CD4-positive, alpha-beta T cell treated with Interleukin-15 for 1 hour (primary cell): ENCODE measurements at regions not wholly inside any gene's neighbourhood (a gene's known extent, or its start where the extent isn't known, plus 50 kb on each side); places are given as distances from the start of the nearest gene placed in this dataset.

Experiments
- DNase-seq: peaks from one replicate; pipeline ENCODE4 v3.0.0-alpha.2; 2020

- no peak for DNase-seq
These were observed 286.1 kb downstream of the IRS2 start for GRCh38 chr13:109500146-109500773.

- DNase-seq: no peak
These were observed 288.5 kb downstream of the IRS2 start for GRCh38 chr13:109497917-109498316.

- no peak for DNase-seq
These were observed 290.2 kb downstream of the IRS2 start for GRCh38 chr13:109496216-109496615.

- no peak for DNase-seq
These were observed 291.4 kb downstream of the IRS2 start for GRCh38 chr13:109494925-109495369.

- DNase-seq: no peak
These were observed 301.1 kb downstream of the IRS2 start for GRCh38 chr13:109485136-109485794.

GRCh38 chr13:109483284-109483683, 303.1 kb downstream of the IRS2 start:
- DNase-seq: peak; percentile 21

GRCh38 chr13:109481040-109481439, 305.3 kb downstream of the IRS2 start:
- no peak for DNase-seq

- DNase-seq: no peak
These were observed 306.1 kb downstream of the IRS2 start for GRCh38 chr13:109480011-109480955.

- no peak for DNase-seq
These were observed 306.8 kb downstream of the IRS2 start for GRCh38 chr13:109479534-109479933.

- DNase-seq: no peak
These were observed 310.4 kb downstream of the IRS2 start for GRCh38 chr13:109476001-109476400.

GRCh38 chr13:109468123-109468522, 318.3 kb downstream of the IRS2 start:
- no peak for DNase-seq

GRCh38 chr13:109465148-109465547, 321.2 kb downstream of the IRS2 start:
- DNase-seq: no peak

GRCh38 chr13:109454167-109454917, 332.0 kb downstream of the IRS2 start:
- DNase-seq: no peak

GRCh38 chr13:109451726-109452125, 334.7 kb downstream of the IRS2 start:
- DNase-seq: no peak

- DNase-seq: no peak
These were observed 337.8 kb downstream of the IRS2 start for GRCh38 chr13:109448629-109449028.

GRCh38 chr13:109447667-109448066, 338.7 kb downstream of the IRS2 start:
- DNase-seq: no peak

GRCh38 chr13:109440320-109440719, 346.1 kb downstream of the IRS2 start:
- DNase-seq: no peak

- no peak for DNase-seq
These were observed 346.6 kb downstream of the IRS2 start for GRCh38 chr13:109439813-109440212.

- DNase-seq: no peak
These were observed 349.5 kb downstream of the IRS2 start for GRCh38 chr13:109436841-109437240.

- no peak for DNase-seq
These were observed 350.2 kb downstream of the IRS2 start for GRCh38 chr13:109436055-109436622.

GRCh38 chr13:109431217-109431616, 355.2 kb downstream of the IRS2 start:
- DNase-seq: no peak

GRCh38 chr13:109428146-109428545, 358.2 kb downstream of the IRS2 start:
- no peak for DNase-seq
